SK-N-DZ (cell line): ENCODE measurements at regions not wholly inside any gene's neighbourhood (a gene's known extent, or its start where the extent isn't known, plus 50 kb on each side); places are given as distances from the start of the nearest gene placed in this dataset.
A peak's percentile ranks its signal among the peaks of the same experiment; 100 is the strongest.
"Not testable (repeated sequence)": the region's sequence is repeated elsewhere in the genome, so short reads cannot be mapped to it uniquely, and the experiment has no call there.

Experiments used
- DNase-seq: peaks from one replicate; pipeline ENCODE4 v3.0.0-alpha.2; 2015; ENCODE audit warnings: low spot score
- small RNA-seq, 2 experiments: library from RNA; depleted of rRNA; stranded (forward); fragments of <200 nt; gene quantifications; one replicate each; pipeline ENCODE3, GENCODE V24; 2014

DNA sequence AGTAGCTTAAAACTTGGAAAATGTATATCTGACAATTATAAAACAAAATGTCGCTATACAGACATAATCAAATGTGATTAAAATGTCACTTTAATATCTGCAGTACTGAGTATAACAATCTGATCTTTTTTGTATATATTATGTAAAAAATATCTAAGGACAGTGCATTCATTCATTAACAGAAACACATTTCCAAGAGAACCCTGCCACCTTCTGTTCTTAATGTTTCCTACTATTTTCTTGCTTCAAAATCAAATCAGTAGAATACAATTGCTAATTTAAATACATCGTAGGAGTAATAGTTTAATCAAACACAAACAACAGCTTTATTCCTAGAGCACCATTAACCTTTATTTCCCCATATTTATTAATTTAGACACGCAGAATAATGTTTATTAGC lies 142.6 kb upstream of the ST8SIA4 start:
- no peak for DNase-seq

DNA sequence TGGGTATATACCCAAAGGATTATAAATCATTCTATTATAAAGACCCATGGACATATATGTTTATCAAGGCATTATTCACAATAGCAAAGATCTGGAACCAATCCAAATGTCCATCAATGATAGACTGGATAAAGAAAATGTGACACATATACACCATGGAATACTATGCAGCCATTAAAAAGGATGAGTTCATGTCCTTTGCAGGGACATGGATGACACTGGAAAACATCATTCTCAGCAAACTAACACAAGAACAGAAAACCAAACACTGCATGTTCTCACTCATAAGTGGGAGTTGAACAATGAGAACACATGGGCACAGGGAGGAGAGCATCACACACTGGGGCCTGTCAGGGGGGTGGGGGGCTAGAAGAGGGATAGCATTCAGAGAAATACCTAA lies 136.9 kb upstream of the ST8SIA4 start:
- not testable (repeated sequence) for DNase-seq

DNA sequence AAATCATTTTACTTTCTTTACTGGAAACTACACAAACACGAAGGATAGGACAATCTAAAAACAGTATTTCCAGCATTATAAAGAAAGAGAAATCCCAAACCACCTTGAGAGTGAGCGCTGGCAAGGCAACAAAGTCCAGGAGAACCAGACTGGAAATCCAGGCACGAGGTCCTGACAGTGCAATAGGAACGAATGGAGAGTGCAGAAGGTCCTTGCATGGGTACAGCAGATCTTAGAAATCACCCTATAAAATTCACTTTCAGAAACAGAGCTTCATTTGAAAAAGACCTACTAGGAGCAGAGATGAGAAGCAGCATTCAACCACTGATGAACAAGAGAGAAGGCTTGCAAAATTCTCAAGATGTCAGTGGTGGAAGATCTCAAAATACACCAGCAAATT lies 133.7 kb upstream of the ST8SIA4 start:
- no peak for DNase-seq

DNA sequence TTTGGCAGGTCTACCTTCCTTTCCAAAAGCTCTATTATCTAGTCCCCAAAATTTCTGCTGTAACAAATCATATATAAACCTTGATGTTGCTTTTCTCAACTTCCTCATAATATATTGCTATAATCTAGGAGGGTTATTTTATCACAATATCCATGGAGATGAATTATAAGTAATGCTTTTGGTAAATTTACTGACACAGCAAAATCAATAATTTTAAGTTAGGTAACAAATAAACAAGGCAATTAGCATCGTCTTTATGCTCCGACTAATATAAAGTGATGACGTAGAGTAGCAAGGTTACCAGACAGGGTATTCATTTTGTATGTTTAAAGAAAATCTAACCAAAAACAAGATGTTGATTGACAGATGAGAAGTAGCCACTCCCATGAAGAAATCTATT lies 132.3 kb upstream of the ST8SIA4 start:
- DNase-seq: no peak

DNA sequence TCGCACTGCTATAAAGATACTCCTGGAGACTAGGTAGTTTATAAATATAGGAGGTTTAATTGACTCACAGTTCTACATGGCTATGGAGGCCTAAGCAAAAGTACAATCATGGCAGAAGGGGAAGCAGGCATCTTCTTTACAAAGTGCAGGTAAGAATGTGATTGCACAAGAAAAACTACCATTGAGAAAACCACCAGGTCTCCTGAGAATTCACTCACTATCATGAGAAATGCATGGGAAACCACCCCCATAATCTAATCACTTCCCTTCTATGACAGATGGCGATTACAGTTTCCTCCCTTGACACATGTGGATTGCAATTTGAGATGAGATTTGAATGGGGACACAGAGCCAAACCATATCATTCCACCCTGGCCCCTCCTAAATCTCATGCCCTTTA lies 121.2 kb upstream of the ST8SIA4 start:
- no peak for DNase-seq

DNA sequence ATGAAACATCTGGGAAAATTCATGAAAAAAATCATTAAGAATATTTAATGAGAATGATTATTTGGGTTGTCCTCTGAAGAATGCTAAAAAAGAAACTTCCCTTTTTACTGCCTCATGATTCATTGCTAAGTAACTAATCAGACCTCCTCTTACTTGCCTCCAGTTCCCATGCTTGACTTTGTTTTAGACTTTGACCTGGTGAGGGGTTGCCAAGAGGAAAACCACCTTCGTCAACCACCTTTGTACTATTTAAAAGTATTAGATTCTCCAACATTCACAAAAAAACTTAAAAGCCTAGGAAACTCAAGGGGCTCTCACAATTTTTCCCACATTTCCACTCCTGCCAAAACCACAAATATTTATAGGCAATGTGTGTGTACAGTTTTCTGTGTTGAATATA lies 115.2 kb upstream of the ST8SIA4 start:
- no peak for DNase-seq

DNA sequence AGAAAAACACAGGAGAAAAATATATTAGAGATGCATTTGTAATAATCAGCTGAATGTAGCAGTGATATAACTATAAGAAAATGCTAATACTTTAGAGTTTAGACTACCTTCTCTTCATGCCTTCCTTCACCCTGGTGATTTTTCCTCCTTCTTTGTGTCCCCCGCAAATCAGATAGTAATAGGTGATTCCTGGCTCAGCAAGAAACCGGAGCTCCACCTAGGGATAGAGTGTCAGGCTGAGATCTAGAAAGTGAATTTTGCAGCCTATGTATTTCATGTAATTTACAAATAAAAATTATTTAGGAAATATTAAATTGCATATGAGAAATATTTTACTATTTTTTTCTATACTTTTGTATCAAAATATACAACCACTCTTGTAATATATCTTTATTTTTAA lies 109.8 kb upstream of the ST8SIA4 start:
- no peak for DNase-seq

DNA sequence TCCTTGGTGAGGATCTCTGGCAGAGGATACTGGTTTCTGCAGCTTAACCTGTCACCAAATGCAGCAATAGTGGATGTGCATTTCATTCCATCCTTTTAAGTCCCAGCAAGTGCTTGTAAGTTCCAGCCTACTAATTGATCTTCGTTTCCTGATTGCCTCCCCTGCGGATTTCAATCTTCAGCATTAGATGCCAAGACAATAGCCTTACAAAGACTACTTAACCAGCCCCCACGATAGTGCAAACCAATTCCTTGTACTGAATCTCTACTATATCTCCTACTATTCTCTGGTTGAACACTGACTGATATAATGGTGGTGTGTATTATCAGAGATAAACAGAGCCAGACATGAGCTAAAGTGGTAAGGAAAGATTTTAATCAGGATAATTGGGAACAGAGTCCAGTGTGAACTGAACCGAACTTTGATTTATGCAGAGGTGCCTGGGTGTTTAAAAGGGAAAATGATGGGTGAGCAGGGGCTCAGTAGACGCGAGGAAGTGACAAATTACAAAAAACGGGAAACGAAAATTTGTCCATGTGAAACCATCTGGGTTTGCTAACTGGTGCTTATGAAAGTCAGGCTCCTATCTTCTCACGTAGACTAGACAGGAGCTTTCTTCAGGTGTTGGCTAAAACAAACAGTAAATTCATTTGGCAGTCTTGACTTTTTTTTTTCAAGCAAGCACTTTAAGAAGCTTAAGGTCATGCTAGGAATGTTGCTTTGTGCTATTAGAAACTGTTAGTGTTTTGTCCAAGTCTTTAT lies 106.9 kb upstream of the ST8SIA4 start:
- peak; percentile 71 for DNase-seq

DNA sequence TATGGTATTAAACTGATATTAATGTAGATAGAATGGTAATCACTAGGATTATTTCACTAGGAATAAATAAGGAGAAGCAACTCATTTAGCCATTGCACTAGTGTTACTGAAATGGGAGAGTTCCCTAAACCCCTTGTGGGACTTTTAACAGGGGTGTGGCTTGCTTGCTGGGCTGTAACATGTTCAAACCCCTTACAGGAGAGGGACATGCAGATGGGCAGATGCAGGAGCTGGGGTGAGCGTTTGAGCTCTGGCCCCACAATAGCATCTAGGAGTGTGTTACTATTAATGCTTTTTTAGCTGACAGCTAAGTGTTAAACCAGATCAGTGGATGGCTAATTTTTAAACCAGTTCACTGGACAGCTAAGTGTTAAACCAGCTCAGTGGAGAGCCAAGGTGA lies 89.3 kb upstream of the ST8SIA4 start:
- no peak for DNase-seq

DNA sequence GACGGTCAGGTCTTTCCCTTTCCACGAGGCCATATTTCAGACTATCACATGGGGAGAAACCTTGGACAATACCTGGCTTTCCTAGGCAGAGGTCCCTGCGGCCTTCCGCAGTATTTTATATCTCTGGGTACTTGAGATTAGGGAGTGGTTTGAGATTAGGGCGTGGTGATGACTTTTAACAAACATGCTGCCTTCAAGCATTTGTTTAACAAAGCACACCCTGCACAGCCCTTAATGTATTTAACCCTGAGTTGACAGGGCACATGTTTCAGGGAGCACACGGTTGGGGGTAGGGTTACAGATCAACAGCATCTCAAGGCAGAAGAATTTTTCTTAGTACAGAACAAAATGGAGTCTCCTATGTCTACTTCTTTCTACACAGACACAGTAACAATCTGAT lies 80.5 kb upstream of the ST8SIA4 start:
- DNase-seq: not testable (repeated sequence)

DNA sequence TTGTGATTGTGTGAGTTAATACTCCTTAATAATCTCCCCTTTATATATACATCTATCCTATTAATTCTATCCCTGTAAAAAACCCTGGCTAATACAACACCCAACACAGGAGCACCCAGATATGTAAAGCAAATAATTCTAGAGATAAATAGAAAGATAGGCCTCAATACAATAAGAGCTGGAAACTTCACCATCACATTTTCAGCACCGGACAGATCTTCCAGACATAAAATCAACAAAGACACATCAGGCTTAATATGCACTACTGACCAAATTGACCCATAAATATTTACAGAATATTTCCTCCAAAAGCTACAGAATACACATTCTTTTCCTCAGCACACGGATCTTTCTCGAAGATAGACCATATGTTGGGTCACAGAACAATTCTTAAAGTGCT lies 71.0 kb upstream of the ST8SIA4 start:
- DNase-seq: no peak

DNA sequence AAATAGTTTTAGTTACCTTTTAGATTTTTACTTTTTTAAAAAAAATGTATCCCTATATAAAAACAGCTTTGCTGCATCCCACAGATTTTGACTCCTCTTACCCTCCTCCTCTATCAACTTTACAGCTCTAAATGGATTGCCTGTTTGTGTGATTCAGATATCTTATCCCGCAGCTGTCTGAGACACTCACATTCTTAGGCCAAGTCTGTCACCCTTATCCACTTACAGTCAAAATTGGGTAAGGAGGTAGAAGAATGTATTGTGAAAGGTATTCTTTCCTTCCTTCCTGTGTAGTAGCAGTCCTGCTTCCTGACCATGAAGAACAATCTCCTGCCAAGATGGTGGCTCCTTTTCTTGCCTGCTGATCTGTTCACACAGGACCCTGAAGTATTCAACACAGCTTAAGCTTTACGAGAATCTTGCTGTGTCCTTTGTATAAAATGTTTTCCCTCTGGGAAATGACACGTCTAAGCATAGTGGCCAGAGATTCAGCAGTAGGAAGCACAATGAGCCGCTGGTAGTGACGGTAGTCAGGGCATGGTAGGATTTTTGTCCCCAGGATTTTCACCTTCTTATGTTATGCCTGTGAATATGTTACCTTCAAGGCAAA lies 67.7 kb upstream of the ST8SIA4 start:
- no peak for DNase-seq

DNA sequence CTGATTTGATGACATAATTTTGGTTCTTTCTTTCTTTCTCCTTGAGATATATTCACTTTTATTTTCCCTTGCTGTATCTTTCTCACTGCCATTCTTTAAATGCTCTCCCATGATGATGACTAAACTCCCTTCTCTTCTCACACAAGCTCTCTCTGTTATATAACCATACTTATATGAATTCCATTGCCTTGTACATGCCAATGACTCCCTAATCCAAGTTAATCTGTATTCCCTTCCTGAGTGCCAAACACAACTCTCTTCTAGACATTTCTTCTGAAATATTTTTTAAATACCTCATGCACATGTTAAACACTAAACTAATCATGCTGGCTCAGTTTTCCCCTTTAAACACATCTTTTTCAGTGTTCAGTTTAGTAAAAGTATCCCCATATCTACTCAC lies 62.2 kb upstream of the ST8SIA4 start:
- no peak for DNase-seq

Small RNA genes in the stretch of these regions (small RNA-seq; reads per million reads assigned to genes)
- gene RN7SL802P: 0 reads per million in 2 experiments
- gene RNA5SP188: 0 reads per million in 2 experiments
